H1 (cell line): ENCODE measurements at regions not wholly inside any gene's neighbourhood (a gene's known extent, or its start where the extent isn't known, plus 50 kb on each side); places are given as distances from the start of the nearest gene placed in this dataset.

Experiments
- ATF2 ChIP-seq: IDR thresholded peaks from 2 replicates; pipeline ENCODE4 v1.6.1; 2012; ENCODE audit warnings: low read length, inconsistent platforms
- CREB1 ChIP-seq: IDR thresholded peaks from 2 replicates; pipeline ENCODE4 v1.6.1; 2012; ENCODE audit warnings: inconsistent platforms
- CTCF ChIP-seq, 3 experiments: IDR thresholded peaks; 1 replicate in 2 of 3; 2 replicates in 1 of 3; pipeline versions ENCODE4 v1.5.1 to v1.6.1; 2011; ENCODE audit warnings: low read length in 3 of 3, mild to moderate bottlenecking in 3 of 3, inconsistent platforms in 2 of 3, low read depth in 1 of 3, moderate library complexity in 1 of 3; ENCODE audit not compliant: insufficient read depth in 1 of 3; ENCODE audit errors: control extremely low read depth in 1 of 3
- EP300 ChIP-seq, 2 experiments: IDR thresholded peaks; 1 replicate in 1 of 2; 2 replicates in 1 of 2; pipeline ENCODE4 v1.6.1; 2011 to 2012; ENCODE audit warnings: low read depth in 2 of 2, low read length in 2 of 2, mild to moderate bottlenecking in 2 of 2, borderline replicate concordance in 1 of 2, inconsistent platforms in 1 of 2, moderate library complexity in 1 of 2
- GABPA ChIP-seq: IDR thresholded peaks from 2 replicates; pipeline ENCODE4 v1.6.1; 2011; ENCODE audit warnings: mild to moderate bottlenecking, low read length, moderate library complexity, borderline replicate concordance; ENCODE audit not compliant: insufficient read depth
- JUND ChIP-seq: IDR thresholded peaks from 2 replicates; pipeline ENCODE4 v1.6.1; 2011; ENCODE audit warnings: mild to moderate bottlenecking, improper control_type of control experiment, low read length
- MAX ChIP-seq: IDR thresholded peaks from 2 replicates; pipeline ENCODE4 v1.6.1; 2012; ENCODE audit warnings: inconsistent platforms
- POLR2A ChIP-seq, 2 experiments: IDR thresholded peaks; 1 replicate in 1 of 2; 2 replicates in 1 of 2; pipeline ENCODE4 v1.6.1; 2011; ENCODE audit warnings: low read depth in 2 of 2, low read length in 2 of 2, mild to moderate bottlenecking in 2 of 2; ENCODE audit errors: control extremely low read depth in 1 of 2
- POLR2AphosphoS5 ChIP-seq: IDR thresholded peaks from 2 replicates; pipeline ENCODE4 v1.6.1; 2011; ENCODE audit warnings: low read depth, low read length
- RAD21 ChIP-seq, 2 experiments: IDR thresholded peaks in 1 of 2; conservative IDR thresholded peaks in 1 of 2; 2 replicates each; pipeline ENCODE4 v1.6.1; 2011; ENCODE audit warnings: low read depth in 2 of 2, low read length in 2 of 2, improper control_type of control experiment in 1 of 2, inconsistent platforms in 1 of 2, mild to moderate bottlenecking in 1 of 2, moderate library complexity in 1 of 2
- SUZ12 ChIP-seq: fragments of 200-600 bp; sonication (generic); IDR thresholded peaks from 2 replicates; pipeline ENCODE4 v1.6.1; 2012; ENCODE audit warnings: mild to moderate bottlenecking, inconsistent platforms, low read length, moderate library complexity, mixed read lengths
- USF2 ChIP-seq: IDR thresholded peaks from 2 replicates; pipeline ENCODE4 v1.6.1; 2011; ENCODE audit warnings: low read length, improper control_type of control experiment
- ZNF274 ChIP-seq: IDR thresholded peaks from 2 replicates; pipeline ENCODE4 v1.7.0; 2012; ENCODE audit warnings: low read length, borderline replicate concordance; ENCODE audit errors: extremely low read depth

DNA sequence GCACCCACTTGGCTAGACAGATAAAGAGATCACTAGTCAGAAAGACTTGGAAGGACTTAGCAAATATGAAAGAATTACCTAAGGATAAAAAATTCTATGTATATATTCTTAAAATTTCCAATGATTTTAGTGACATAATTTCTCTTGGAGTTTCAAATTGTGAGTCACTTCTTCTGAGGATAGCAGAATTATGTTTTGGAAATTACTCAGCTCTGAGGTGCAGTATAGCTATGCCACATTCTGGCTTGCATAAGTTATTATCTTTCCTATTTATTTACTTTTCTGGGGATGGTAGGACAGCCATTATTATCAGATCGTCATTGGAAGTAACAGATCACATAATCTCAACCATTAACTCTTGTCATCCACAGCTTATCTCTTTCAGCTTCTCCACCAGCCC lies 853.5 kb downstream of the TRIML1 start:
- TF ChIP-seq EP300 (IDR thresholded peaks at IDR 0.05; ENCODE audit: borderline replicate concordance in 1 of 2, low read depth in 2 of 2, low read length in 2 of 2) (no peak), GABPA (no peak), MAX (no peak), ATF2 (no peak), USF2 (no peak), CREB1 (no peak), SUZ12 (no peak), POLR2A (IDR thresholded peaks at IDR 0.05; ENCODE audit: control extremely low read depth in 1 of 2, low read depth in 2 of 2, low read length in 2 of 2) (no peak), POLR2AphosphoS5 (no peak), CTCF (IDR thresholded peaks at IDR 0.05; ENCODE audit: control extremely low read depth in 1 of 3, insufficient read depth in 1 of 3, low read depth in 1 of 3, low read length in 3 of 3) (no peak), RAD21 (IDR thresholded peaks at IDR 0.05 in 1 of 2, conservative IDR thresholded peaks at IDR 0.05 in 1 of 2; ENCODE audit: low read depth in 2 of 2, low read length in 2 of 2) (no peak), ZNF274 (no peak), JUND (no peak)
